Skin of body (tissue), 1 donor: ENCODE measurements at regions not wholly inside any gene's neighbourhood (a gene's known extent, or its start where the extent isn't known, plus 50 kb on each side); places are given as distances from the start of the nearest gene placed in this dataset.
"Not testable (repeated sequence)": the region's sequence is repeated elsewhere in the genome, so short reads cannot be mapped to it uniquely, and the experiment has no call there.

Experiments
- DNase-seq: peaks from one replicate; lab custom pipeline; 2025; lab: John Stamatoyannopoulos, UW

GRCh38 chr18:5830902-5831301 is 64.4 kb downstream of the TMEM200C start:
- not testable (repeated sequence) for DNase-seq

- DNase-seq = no peak
These were observed 66.4 kb downstream of the TMEM200C start for GRCh38 chr18:5828913-5829312.

DNA sequence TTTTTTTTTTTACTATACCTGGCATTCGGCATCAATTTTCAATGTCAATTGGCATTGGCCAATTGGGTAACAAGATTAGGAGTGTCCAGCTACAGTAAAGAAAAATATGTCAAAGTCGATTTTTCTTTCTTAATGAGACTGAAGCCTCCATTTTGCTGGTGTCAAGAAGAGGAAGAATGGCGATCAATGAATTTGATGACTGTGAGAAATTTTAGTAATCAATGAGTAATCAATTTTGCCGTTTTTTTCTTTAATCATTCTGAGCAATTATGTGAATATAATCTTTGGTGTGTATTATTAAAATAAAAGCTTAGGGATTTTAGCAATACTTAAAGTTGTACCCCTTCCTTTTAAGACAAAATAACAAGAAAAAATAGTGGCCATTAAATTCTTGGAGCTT is 69.7 kb downstream of the TMEM200C start:
- no peak for DNase-seq

- DNase-seq = no peak
These were observed 70.8 kb downstream of the TMEM200C start for GRCh38 chr18:5824370-5824984.

- DNase-seq = no peak
These were observed 77.5 kb downstream of the TMEM200C start for GRCh38 chr18:5817816-5818215.

GRCh38 chr18:5806860-5807259 is 88.5 kb downstream of the TMEM200C start:
- no peak for DNase-seq

DNA sequence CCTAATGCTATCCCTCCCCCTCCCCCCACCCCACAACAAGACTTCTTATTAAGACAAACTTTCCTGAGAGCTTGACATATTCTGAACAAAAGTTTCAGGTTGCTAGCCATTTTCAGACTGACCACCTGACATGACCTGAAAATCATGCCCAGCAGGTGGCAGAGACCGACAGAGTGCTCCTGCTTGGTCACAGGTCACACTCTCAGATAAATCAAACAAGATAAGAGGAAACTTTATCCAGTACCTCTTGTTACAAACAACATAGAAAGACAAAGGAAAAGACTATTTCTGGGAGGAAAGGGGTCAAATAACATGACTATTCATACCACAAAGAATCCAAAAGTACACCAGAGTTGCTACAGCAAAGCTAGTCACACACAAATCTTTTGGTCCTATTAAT is 107.4 kb downstream of the TMEM200C start:
- no peak for DNase-seq

DNA sequence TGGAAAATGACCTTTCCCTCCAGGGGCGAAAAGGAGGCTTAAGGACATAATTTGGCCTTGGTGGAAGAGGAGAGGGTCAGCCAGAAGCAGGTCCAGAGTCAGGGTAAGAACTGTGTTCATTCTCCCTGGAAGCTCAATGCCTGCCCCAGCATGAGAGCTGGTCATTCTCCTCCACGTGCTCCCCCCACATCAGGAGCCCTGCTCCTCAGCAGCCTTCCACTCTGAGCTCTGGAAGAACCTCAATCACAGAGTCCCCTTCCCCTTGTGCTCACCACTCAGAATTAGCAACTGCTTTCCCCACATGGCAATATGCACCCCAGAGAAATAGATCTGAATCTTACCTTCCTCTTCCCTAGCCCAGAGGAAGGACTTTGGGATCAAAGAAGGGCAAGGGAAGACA is 115.4 kb downstream of the TMEM200C start:
- no peak for DNase-seq

GRCh38 chr18:5772306-5773105 is 122.8 kb downstream of the TMEM200C start:
- DNase-seq = peak; percentile 75

DNA sequence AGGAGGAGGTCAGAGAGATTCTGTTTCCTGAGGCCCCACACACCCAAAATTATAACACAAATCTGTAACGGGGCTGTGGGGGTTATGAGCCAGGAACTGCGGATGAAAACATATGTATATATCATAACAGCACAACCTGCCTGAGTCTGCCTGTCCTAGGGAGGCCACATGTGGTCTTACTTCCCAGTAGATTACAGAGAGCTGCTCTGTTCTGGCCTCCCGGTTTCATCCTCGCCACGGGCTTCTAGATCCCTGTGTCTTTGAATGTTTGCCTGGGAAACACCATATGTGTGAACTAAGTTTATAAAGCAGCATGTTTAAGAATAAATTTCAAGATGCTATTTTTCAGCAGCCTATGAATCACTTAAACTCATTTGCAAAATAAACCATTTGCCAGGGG is 124.0 kb downstream of the TMEM200C start:
- DNase-seq = peak; percentile 59

GRCh38 chr18:5770176-5770575 is 125.1 kb downstream of the TMEM200C start:
- no peak for DNase-seq

DNA sequence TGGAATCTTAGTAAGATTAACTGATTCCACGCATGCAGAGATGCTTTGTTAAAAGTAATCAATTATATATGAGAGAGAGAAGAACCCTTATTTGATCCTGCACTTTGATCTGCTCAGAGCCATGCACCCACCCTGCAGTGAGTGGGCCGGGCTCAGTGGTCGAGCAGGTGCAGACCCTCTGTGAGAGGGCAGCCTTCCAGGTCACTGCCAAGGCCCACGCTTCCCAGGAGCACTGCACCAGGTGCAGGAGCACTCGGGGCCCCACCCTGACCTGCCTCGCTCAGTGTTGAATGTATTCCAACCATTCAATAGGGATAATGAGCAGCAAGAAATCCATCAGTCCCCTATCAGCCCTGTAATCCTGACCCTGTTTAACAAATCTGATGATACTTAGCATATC is 126.9 kb downstream of the TMEM200C start:
- no peak for DNase-seq

GRCh38 chr18:5759194-5759593 is 136.1 kb downstream of the TMEM200C start:
- DNase-seq = no peak

DNA sequence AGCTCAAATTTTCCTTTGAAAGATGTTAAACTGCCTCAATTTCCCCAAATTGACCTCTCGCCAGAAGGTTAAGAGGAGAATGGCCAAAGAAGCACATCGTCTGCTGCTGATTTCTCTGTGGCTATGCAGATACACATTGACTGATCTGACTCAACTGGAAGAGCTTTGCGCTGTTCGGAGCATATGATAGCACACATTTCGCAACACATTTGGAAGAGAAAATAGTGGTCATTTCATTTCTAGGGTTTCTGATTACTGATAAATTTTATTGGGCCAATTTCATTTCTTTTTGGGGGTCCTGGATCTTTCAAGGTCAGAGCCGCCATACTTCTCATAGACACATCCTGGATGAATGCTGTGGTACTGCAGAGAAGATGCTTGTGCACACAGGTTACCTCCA is 138.5 kb downstream of the TMEM200C start:
- no peak for DNase-seq

DNA sequence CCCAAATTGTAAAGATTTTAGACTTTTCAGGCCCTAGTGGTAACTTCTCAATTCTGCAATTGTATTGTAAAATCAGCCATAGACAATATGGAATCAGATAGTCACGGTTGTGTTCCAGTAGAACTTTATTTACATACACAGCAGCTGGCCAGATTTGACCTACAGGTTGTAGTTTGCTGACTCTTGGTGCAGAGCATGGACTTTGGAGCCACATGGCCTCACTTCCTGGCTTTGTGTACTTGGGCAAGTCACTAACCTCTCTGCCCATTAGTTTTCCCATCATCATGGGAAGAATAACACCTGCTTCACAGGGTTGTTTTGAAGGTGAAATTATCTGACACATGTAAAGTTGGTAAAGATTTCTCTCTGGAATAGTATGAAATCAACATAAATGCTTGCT is 147.6 kb downstream of the TMEM200C start:
- no peak for DNase-seq

DNA sequence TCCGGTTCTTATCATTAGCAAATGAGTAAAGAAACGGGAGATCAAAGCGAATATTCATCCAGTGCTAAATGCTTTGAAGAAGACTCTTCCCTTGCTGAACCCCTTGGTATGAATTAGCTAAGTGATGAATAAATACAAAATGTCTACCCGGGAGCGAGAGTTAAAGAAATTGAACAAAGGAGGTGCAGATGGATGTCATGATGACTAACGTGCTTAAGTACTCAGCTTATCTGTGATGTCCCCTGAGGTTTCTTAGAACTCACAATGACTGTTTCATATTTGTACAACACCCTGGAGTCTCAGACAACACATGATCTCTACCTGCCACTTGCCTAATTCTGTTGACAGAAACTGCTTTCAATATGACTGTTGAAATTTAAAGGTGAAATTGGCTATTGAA is 148.5 kb downstream of the TMEM200C start:
- no peak for DNase-seq

DNA sequence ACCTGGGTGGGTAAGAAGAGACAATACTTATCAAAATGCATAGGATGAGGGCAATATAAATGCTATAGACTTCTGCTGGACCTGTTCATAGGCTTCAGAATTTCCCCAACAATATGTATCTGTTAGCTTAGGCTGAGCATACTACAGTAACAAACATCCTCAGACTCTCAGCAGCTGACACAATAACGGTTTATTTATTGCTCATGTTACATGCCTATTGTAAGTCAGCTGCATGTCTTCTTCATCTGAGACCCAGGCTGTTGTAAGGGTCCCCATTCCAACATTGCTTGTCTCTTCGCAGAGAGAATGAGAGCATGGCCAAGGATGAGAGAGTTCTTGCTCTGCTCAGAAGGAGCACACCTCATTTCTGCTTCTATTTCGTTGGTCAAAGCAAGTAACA is 150.7 kb downstream of the TMEM200C start:
- no peak for DNase-seq

DNA sequence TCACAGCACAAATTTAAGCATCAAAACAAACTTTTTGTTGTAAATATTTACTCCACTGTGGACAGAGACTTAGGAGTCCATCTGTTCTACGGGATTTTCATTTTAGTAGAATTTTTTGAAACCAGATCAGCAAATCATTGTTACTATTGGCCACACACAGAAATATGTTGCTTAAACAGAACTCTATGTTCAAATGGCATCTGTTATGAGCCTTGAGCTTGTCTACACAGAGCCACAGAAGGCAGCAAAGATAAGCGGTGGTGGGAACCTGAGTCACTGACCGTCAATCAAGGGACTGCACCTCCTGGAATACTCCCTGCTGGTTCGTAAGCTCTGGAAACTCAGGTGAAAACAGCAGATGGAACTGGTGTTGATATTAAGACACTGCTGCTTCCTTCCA is 156.8 kb downstream of the TMEM200C start:
- DNase-seq = no peak

- DNase-seq = no peak
These were observed 163.0 kb downstream of the TMEM200C start for GRCh38 chr18:5732318-5732717.

GRCh38 chr18:5729983-5730699 is 165.2 kb downstream of the TMEM200C start:
- DNase-seq = peak; percentile 28

DNA sequence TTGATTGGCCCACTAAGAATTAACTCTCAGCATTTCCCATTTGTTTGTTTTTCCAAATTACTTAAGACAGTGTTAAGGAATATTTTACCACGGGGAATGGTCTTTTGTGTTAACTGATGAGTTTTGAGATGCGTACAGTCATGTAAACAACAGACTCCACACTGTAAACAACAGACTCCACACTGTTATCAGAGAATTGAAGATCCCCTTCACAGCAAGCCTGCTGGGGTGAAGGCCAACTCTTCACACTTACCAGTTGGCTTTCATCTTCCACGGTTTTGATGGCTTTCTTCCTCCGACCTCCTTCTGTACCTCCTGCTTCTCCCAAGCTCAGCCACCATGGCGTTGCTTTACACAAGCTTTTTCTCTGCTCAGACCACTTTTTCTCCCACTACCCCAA is 166.8 kb downstream of the TMEM200C start:
- no peak for DNase-seq

DNA sequence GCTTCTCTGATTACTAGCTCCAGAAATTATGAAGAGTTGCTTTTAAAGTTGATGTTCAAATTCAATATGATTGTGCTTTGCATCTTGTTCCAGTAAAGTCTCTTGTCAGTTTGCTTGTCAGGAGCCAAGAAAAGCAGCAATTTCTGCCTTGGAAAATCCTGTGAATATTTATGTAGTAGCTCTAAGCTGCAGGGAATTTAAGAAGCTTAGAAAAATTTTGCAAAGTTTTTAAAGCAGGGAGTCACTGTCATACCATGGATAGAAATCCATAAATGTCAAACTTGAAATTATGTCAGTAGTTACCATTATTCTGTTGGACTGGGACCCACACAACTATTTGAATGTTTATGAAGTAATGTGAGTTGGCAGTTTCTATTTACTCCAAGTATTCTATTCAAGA is 169.3 kb downstream of the TMEM200C start:
- peak; percentile 71 for DNase-seq

DNA sequence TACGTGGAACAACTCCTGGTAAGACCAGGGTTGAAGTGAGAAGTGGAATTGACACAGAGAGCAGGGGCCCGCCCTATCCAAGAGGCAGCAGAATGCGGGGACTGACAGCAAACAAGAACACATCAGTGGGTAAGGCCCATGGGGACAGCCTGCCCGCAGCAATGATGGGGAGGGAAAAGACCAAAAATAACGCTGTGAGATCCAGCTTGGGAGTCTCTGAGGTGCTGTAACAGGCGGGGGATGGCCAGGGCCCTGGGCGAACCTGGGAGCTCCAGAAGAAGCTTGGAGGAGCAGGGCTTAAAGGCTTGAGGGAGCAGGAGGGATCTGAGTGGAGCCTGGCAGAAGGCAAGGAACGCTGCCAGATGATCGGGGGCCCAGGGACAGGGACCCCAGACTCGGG is 173.4 kb downstream of the TMEM200C start:
- no peak for DNase-seq
